IMR-90 (cell line): ENCODE measurements at regions not wholly inside any gene's neighbourhood (a gene's known extent, or its start where the extent isn't known, plus 50 kb on each side); places are given as distances from the start of the nearest gene placed in this dataset.

Experiments used
- ATAC-seq: fragments of 200-7000 bp; cut with Tn5 transposase; 2 replicates; pipeline ENCODE4 v1.9.1; 2020; ENCODE audit warnings: low read depth, mild to moderate bottlenecking, moderate library complexity
- BruUV-seq: library from RNA; stranded (reverse); fragments of 400-500 nt; replicated peaks from 2 replicates; lab custom pipeline; 2021; lab: Mats Ljungman, UMichigan
- CTCF ChIA-PET: fragments of 300-600 bp; formaldehyde crosslinking; extraction: SDS; loops from one replicate; lab custom pipeline; 2021; ENCODE audit warnings: antibody characterized with exemption; lab: Yijun Ruan, JAX
- POLR2A ChIA-PET: fragments of 300-600 bp; sonication (Branson Sonifier 250); formaldehyde crosslinking; loops from one replicate; lab custom pipeline; 2022; ENCODE audit warnings: antibody characterized with exemption; ENCODE audit not compliant: unreplicated experiment; lab: Charles Lee
- DNase-seq: peaks from one replicate; pipeline ENCODE4 v3.0.0; 2013
- H2AFZ ChIP-seq: replicated peaks from 2 replicates; pipeline ENCODE3; 2013; ENCODE audit warnings: low read length, mild to moderate bottlenecking; ENCODE audit not compliant: poor library complexity
- H2AK5ac ChIP-seq: 2 replicates; pipeline ENCODE4 v1.6.1; 2013; ENCODE audit warnings: low read depth, low read length, inconsistent platforms
- H2AK9ac ChIP-seq: replicated peaks from 2 replicates; pipeline ENCODE3; 2013; ENCODE audit warnings: mild to moderate bottlenecking, low read depth, low read length, moderate library complexity; ENCODE audit not compliant: poor library complexity
- H2BK120ac ChIP-seq: 2 replicates; pipeline ENCODE4 v1.6.1; 2013; ENCODE audit warnings: low read depth, low read length, inconsistent platforms
- H2BK15ac ChIP-seq: 3 replicates; pipeline ENCODE4 v1.6.1; 2013; ENCODE audit warnings: low read depth, low read length, inconsistent platforms
- H2BK20ac ChIP-seq: 2 replicates; pipeline ENCODE4 v1.6.1; 2013; ENCODE audit warnings: low read depth, mild to moderate bottlenecking, inconsistent platforms, low read length, moderate library complexity
- H2BK5ac ChIP-seq: 2 replicates; pipeline ENCODE4 v1.6.1; 2013; ENCODE audit warnings: mild to moderate bottlenecking, low read depth, low read length, inconsistent platforms; ENCODE audit not compliant: poor library complexity, severe bottlenecking
- H3K14ac ChIP-seq: replicated peaks from 2 replicates; pipeline ENCODE4 v1.6.1; 2013; ENCODE audit warnings: low read depth, low read length, inconsistent platforms
- H3K18ac ChIP-seq: 2 replicates; pipeline ENCODE4 v1.6.1; 2013; ENCODE audit warnings: low read depth, low read length, control low read depth
- H3K23ac ChIP-seq: 2 replicates; pipeline ENCODE4 v1.6.1; 2013; ENCODE audit warnings: low read depth, low read length, inconsistent platforms
- H3K27ac ChIP-seq: 2 replicates; pipeline ENCODE4 v1.5.1; 2013; ENCODE audit warnings: mild to moderate bottlenecking, control low read depth, low read length; ENCODE audit not compliant: insufficient read depth
- H3K27me3 ChIP-seq: 2 replicates; pipeline ENCODE4 v1.6.1; 2013; ENCODE audit warnings: low read length; ENCODE audit not compliant: control insufficient read depth, insufficient read depth
- H3K36me3 ChIP-seq: 2 replicates; pipeline ENCODE4 v1.6.1; 2013; ENCODE audit warnings: low read length, mixed read lengths; ENCODE audit not compliant: control insufficient read depth, insufficient read depth
- H3K4ac ChIP-seq: 2 replicates; pipeline ENCODE4 v1.6.1; 2013; ENCODE audit warnings: low read depth, low read length, inconsistent platforms
- H3K4me1 ChIP-seq: 2 replicates; pipeline ENCODE4 v1.6.1; 2013; ENCODE audit warnings: low read length, mixed read lengths; ENCODE audit not compliant: control insufficient read depth, insufficient read depth
- H3K4me2 ChIP-seq: 2 replicates; pipeline ENCODE4 v1.6.1; 2013; ENCODE audit warnings: low read depth, mild to moderate bottlenecking, control low read depth, low read length, moderate library complexity
- H3K4me3 ChIP-seq: 2 replicates; pipeline ENCODE4 v1.5.1; 2013; ENCODE audit warnings: low read depth, mild to moderate bottlenecking, control low read depth, low read length, moderate library complexity; ENCODE audit not compliant: insufficient read depth
- H3K56ac ChIP-seq: 2 replicates; pipeline ENCODE4 v1.6.1; 2013; ENCODE audit warnings: low read length, inconsistent platforms; ENCODE audit not compliant: insufficient read depth; ENCODE audit errors: extremely low read depth
- H3K79me1 ChIP-seq, 2 experiments: 2 replicates each; pipeline ENCODE4 v1.6.1; 2013; ENCODE audit warnings: low read length in 2 of 2, inconsistent platforms in 1 of 2, low read depth in 1 of 2
- H3K9ac ChIP-seq: 2 replicates; pipeline ENCODE4 v1.6.1; 2013; ENCODE audit warnings: low read depth, low read length, control low read depth
- H3K9me1 ChIP-seq: 2 replicates; pipeline ENCODE4 v1.6.1; 2013; ENCODE audit warnings: low read length, inconsistent platforms; ENCODE audit not compliant: insufficient read depth
- H3K9me3 ChIP-seq: 2 replicates; pipeline ENCODE4 v1.6.1; 2013; ENCODE audit warnings: low read length; ENCODE audit not compliant: control insufficient read depth, insufficient read depth
- H4K20me1 ChIP-seq: 2 replicates; pipeline ENCODE4 v1.6.1; 2013; ENCODE audit warnings: low read length, inconsistent platforms; ENCODE audit not compliant: insufficient read depth
- H4K5ac ChIP-seq: 2 replicates; pipeline ENCODE4 v1.6.1; 2013; ENCODE audit warnings: mild to moderate bottlenecking, low read depth, low read length, control low read depth
- H4K8ac ChIP-seq, 2 experiments: 2 replicates each; pipeline ENCODE4 v1.6.1; 2013; ENCODE audit warnings: low read depth in 2 of 2, low read length in 2 of 2, control low read depth in 1 of 2, inconsistent platforms in 1 of 2
- H4K91ac ChIP-seq: 2 replicates; pipeline ENCODE4 v1.6.1; 2013; ENCODE audit warnings: low read depth, low read length, inconsistent platforms; ENCODE audit not compliant: insufficient read depth
- MAZ ChIP-seq: IDR thresholded peaks from 2 replicates; pipeline ENCODE4 v1.6.1; 2012; ENCODE audit warnings: low read depth, mild to moderate bottlenecking, low read length, improper control_type of control experiment, moderate library complexity, borderline replicate concordance
- WGBS, 2 experiments: methylation state at CpG; one replicate each; pipeline versions ENCODE4 v1.1.5 to v1.1.7; 2013; ENCODE audit warnings: missing lambda C conversion rate in 2 of 2; ENCODE audit not compliant: insufficient read length in 1 of 2; ENCODE audit errors: extremely low coverage in 2 of 2; 5-methylcytosine and 5-hydroxymethylcytosine counted together
- dilution Hi-C: fragments of 300-500 bp; cut with HindIII; formaldehyde crosslinking; loops from one replicate; pipeline ENCODE4 v1.14.3; 2018; ENCODE audit warnings: low sequenced_read_pairs; ENCODE audit not compliant: unreplicated experiment
- in situ Hi-C: fragments of 300-500 bp; cut with MboI; formaldehyde crosslinking; loops from 3 replicates; pipeline ENCODE4 v1.14.3; 2019; ENCODE audit warnings: low sequenced_read_pairs, inconsistent platforms, mixed read lengths
- intact Hi-C: fragments of 100-400 bp; cut with micrococcal nuclease; formaldehyde crosslinking; loops from 2 replicates; pipeline ENCODE4 v1.10.0; 2022

GRCh38 chr2:145268931-145269330, 749.0 kb upstream of the ZEB2 start:
- H3K27me3 ChIP-seq = no peaks in the 10 kb centered on the region
- H4K8ac ChIP-seq = no peak overlapping the region
- H3K9me3 ChIP-seq = peaks cover 6% of the 10 kb centered on the region
- no peak overlapping the region for H3K4ac ChIP-seq
- WGBS, 2 experiments = no CpG with 5 or more reads among the region's 3 CpGs
- 0 out of 2 replicates have a peak, but pooled peaks cover 2% of the 10 kb centered on the region for H3K9me1 ChIP-seq
- H2AFZ ChIP-seq = no peak overlapping the region
- POLR2A ChIA-PET = no interaction called here
- H3K56ac ChIP-seq = no peak overlapping the region
- H4K5ac ChIP-seq = no peak overlapping the region
- no peaks in the 10 kb centered on the region for H3K36me3 ChIP-seq
- no peak overlapping the region for H3K27ac ChIP-seq
- no peak overlapping the region for H2BK20ac ChIP-seq
- H2BK120ac ChIP-seq = no peak overlapping the region
- dilution Hi-C loops (no loop called here), in situ Hi-C loops (no loop called here), intact Hi-C loops (loop anchor here (10.0 kb wide), 1 partner anchor 744 kb away; the partner anchor contains the start of gene ZEB2)
- no peak overlapping the region for H2AK9ac ChIP-seq
- H3K14ac ChIP-seq = no peak overlapping the region
- H4K91ac ChIP-seq = no peak overlapping the region
- DNase-seq = no peak
- BruUV-seq = no TSS peak
- H3K18ac ChIP-seq = no peak overlapping the region
- no peak overlapping the region for H3K9ac ChIP-seq
- CTCF ChIA-PET = no interaction called here
- H2BK5ac ChIP-seq = no peak overlapping the region
- no peaks in the 10 kb centered on the region for H4K20me1 ChIP-seq
- no peak for ATAC-seq
- H3K4me2 ChIP-seq = no peak overlapping the region
- H3K4me3 ChIP-seq = no peak overlapping the region
- TF ChIP-seq MAZ = no peak
- no peaks in the 10 kb centered on the region for H3K79me1 ChIP-seq
- no peak overlapping the region for H2BK15ac ChIP-seq
- no peak overlapping the region for H3K23ac ChIP-seq
- no peak overlapping the region for H2AK5ac ChIP-seq
- no peaks in the 10 kb centered on the region for H3K4me1 ChIP-seq
